AG09309 (cell line): ENCODE measurements at regions not wholly inside any gene's neighbourhood (a gene's known extent, or its start where the extent isn't known, plus 50 kb on each side); places are given as distances from the start of the nearest gene placed in this dataset.
"Not testable (repeated sequence)": the region's sequence is repeated elsewhere in the genome, so short reads cannot be mapped to it uniquely, and the experiment has no call there.

Source experiments
- DNase-seq: peaks from one replicate; pipeline ENCODE4 v3.0.0-alpha.2; 2010; ENCODE audit warnings: low read depth
- H3K4me3 ChIP-seq: 2 replicates; pipeline ENCODE4 v1.5.1; 2011; ENCODE audit warnings: mild to moderate bottlenecking, low read depth, low read length, moderate library complexity; ENCODE audit not compliant: control insufficient read depth
- CTCF ChIP-seq: IDR thresholded peaks from 2 replicates; pipeline ENCODE4 v1.5.1; 2011; ENCODE audit warnings: mild to moderate bottlenecking, low read depth, low read length, inconsistent platforms; ENCODE audit not compliant: insufficient read depth, control insufficient read depth; ENCODE audit errors: missing control alignments

GRCh38 chr5:57718155-57718554, 235.5 kb upstream of the ACTBL2 start:
- TF ChIP-seq CTCF = no peak
- no peak overlapping the region for H3K4me3 ChIP-seq
- no peak for DNase-seq

- H3K4me3 ChIP-seq = no peak overlapping the region
- TF ChIP-seq CTCF = no peak
- DNase-seq = no peak
These were observed 234.9 kb upstream of the ACTBL2 start for GRCh38 chr5:57717555-57717954.

GRCh38 chr5:57716661-57717060, 234.1 kb upstream of the ACTBL2 start:
- no peak overlapping the region for H3K4me3 ChIP-seq
- TF ChIP-seq CTCF = no peak
- DNase-seq = no peak

GRCh38 chr5:57715296-57715695, 232.7 kb upstream of the ACTBL2 start:
- H3K4me3 ChIP-seq = no peak overlapping the region
- DNase-seq = no peak
- no peak for TF ChIP-seq CTCF

- not testable (repeated sequence) for H3K4me3 ChIP-seq, DNase-seq
These were observed 230.9 kb upstream of the ACTBL2 start for GRCh38 chr5:57713535-57713934.

GRCh38 chr5:57711946-57712345, 229.3 kb upstream of the ACTBL2 start:
- TF ChIP-seq CTCF = no peak
- H3K4me3 ChIP-seq = no peak overlapping the region
- no peak for DNase-seq

GRCh38 chr5:57711471-57711870, 228.9 kb upstream of the ACTBL2 start:
- DNase-seq = no peak
- no peak overlapping the region for H3K4me3 ChIP-seq
- no peak for TF ChIP-seq CTCF

- no peak for DNase-seq
These were observed 227.5 kb upstream of the ACTBL2 start for GRCh38 chr5:57710126-57710525.

More at GRCh38 chr5:57710126-57710525, 227.5 kb upstream of the ACTBL2 start:
- no peak overlapping the region for H3K4me3 ChIP-seq
- TF ChIP-seq CTCF = no peak
